ENCODE measurements at regions not wholly inside any gene's neighbourhood (a gene's known extent, or its start where the extent isn't known, plus 50 kb on each side); places are given as distances from the start of the nearest gene placed in this dataset.

DNA sequence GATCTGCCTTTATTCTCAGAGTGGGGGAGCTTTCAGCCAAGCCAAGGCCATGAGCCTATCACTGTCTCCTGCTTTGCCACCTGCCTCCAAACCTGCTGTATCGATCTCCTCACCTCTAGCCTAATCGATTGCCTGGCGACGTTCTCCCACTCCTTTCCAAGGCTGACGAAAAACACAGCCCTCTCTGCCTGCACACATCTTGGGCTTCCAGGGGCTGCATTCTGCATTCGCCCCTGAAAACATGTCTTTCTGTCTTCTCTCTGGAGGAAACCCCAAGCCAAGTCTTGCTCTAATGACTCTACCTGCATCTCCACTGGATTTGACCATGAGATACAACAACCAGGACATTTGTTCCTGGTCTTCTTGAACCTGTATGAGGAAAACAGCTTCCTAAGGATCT is 540.7 kb downstream of the BCL11B start:
- TF ChIP-seq, protein P1, sequence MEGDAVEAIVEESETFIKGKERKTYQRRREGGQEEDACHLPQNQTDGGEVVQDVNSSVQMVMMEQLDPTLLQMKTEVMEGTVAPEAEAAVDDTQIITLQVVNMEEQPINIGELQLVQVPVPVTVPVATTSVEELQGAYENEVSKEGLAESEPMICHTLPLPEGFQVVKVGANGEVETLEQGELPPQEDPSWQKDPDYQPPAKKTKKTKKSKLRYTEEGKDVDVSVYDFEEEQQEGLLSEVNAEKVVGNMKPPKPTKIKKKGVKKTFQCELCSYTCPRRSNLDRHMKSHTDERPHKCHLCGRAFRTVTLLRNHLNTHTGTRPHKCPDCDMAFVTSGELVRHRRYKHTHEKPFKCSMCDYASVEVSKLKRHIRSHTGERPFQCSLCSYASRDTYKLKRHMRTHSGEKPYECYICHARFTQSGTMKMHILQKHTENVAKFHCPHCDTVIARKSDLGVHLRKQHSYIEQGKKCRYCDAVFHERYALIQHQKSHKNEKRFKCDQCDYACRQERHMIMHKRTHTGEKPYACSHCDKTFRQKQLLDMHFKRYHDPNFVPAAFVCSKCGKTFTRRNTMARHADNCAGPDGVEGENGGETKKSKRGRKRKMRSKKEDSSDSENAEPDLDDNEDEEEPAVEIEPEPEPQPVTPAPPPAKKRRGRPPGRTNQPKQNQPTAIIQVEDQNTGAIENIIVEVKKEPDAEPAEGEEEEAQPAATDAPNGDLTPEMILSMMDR (IDR thresholded peaks at IDR 0.05; ENCODE audit: control extremely low read depth, extremely low read depth): no peak
- H3K4me3 ChIP-seq: no peak overlapping the region
- WGBS, 2 donors: 90 to 92% methylated on average over 6 of the region's 6 CpGs
- no peak for DNase-seq
- H3K27ac ChIP-seq (ENCODE audit: low read depth in 1 of 2, low read length in 1 of 2): no peak overlapping the region
- ATAC-seq (ENCODE audit: insufficient read depth, low FRiP score): no peak
- no peaks in the 10 kb centered on the region for H3K36me3 ChIP-seq (ENCODE audit: control insufficient read depth in 4 of 4, insufficient read depth in 4 of 4, low read length in 4 of 4)
- H3K9ac ChIP-seq (ENCODE audit: insufficient read depth in 1 of 2, low read length in 2 of 2): no peak overlapping the region
- peaks cover 0 to 9% (median 0%) of the 10 kb centered on the region in 4 donors for H3K9me3 ChIP-seq (ENCODE audit: control insufficient read depth in 4 of 4, insufficient read depth in 3 of 4, low read length in 3 of 4)
- no peaks in the 10 kb centered on the region for H3K4me1 ChIP-seq (ENCODE audit: control insufficient read depth in 5 of 5, insufficient read depth in 5 of 5, low read length in 5 of 5)
- no peaks in the 10 kb centered on the region for H3K27me3 ChIP-seq (ENCODE audit: control insufficient read depth in 3 of 3, insufficient read depth in 3 of 3, low read length in 2 of 3)

DNA sequence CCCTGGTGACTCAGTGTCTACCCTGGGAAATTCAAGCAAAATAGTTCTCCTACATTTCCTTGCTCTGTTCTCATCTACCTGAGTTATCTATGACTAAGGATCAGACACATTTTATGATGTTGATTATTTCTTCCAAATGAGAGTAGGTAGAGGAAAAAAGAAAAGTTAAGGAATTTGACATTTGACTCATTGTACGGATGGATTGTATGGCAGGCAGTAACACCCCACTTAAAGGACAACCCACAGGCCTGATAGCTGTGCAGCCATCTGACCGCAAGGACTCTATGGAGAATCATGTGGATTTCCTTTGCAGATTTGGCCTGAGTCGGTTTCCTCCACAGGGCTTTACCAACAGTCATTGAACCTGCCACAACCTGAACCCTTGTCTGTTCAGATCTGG is 540.3 kb downstream of the BCL11B start:
- WGBS, 2 donors: 84 to 87% methylated on average over 3 of the region's 3 CpGs
- no peaks in the 10 kb centered on the region for H3K36me3 ChIP-seq (ENCODE audit: control insufficient read depth in 4 of 4, insufficient read depth in 4 of 4, low read length in 4 of 4)
- no peak overlapping the region for H3K9ac ChIP-seq (ENCODE audit: insufficient read depth in 1 of 2, low read length in 2 of 2)
- no peak overlapping the region for H3K4me3 ChIP-seq
- DNase-seq: no peak
- no peak overlapping the region for H3K27ac ChIP-seq (ENCODE audit: low read depth in 1 of 2, low read length in 1 of 2)
- ATAC-seq (ENCODE audit: insufficient read depth, low FRiP score): no peak
- TF ChIP-seq, protein P1 (IDR thresholded peaks at IDR 0.05; ENCODE audit: control extremely low read depth, extremely low read depth): no peak
- no peaks in the 10 kb centered on the region for H3K27me3 ChIP-seq (ENCODE audit: control insufficient read depth in 3 of 3, insufficient read depth in 3 of 3, low read length in 2 of 3)
- H3K9me3 ChIP-seq (ENCODE audit: control insufficient read depth in 4 of 4, insufficient read depth in 3 of 4, low read length in 3 of 4): peaks cover 0 to 9% (median 0%) of the 10 kb centered on the region in 4 donors
- H3K4me1 ChIP-seq (ENCODE audit: control insufficient read depth in 5 of 5, insufficient read depth in 5 of 5, low read length in 5 of 5): no peaks in the 10 kb centered on the region

DNA sequence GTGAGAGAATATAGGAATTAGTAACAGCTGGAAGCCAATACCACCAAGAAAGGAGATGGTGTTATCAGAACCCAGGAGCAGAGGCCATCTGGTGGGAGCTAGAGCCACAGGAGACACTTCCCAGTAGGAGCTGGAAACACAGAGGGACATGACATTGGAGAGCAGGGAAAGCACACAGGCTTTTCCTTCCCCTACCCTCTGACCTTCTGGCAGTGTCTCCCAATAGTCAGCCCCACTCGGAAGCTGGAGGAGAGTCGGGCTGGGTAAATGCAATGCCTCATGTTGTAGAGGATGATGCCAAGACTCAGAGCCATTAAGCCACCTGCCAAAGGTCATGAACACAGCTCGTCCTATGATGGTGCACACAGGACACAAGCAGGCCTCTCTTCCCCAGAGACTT is 538.5 kb downstream of the BCL11B start:
- Histone ChIP-seq H3K4me1 (ENCODE audit: control insufficient read depth in 5 of 5, insufficient read depth in 5 of 5, low read length in 5 of 5) (no peaks in the 10 kb centered on the region), H3K27ac (ENCODE audit: low read depth in 1 of 2, low read length in 1 of 2) (no peak overlapping the region), H3K9me3 (ENCODE audit: control insufficient read depth in 4 of 4, insufficient read depth in 3 of 4, low read length in 3 of 4) (peaks cover 0 to 7% (median under 1%) of the 10 kb centered on the region in 4 donors), H3K27me3 (ENCODE audit: control insufficient read depth in 3 of 3, insufficient read depth in 3 of 3, low read length in 2 of 3) (no peaks in the 10 kb centered on the region), H3K36me3 (ENCODE audit: control insufficient read depth in 4 of 4, insufficient read depth in 4 of 4, low read length in 4 of 4) (no peaks in the 10 kb centered on the region), H3K4me3 (no peak overlapping the region), H3K9ac (ENCODE audit: insufficient read depth in 1 of 2, low read length in 2 of 2) (no peak overlapping the region)
- TF ChIP-seq, protein P1 (IDR thresholded peaks at IDR 0.05; ENCODE audit: control extremely low read depth, extremely low read depth): no peak
- no peak for ATAC-seq (ENCODE audit: insufficient read depth, low FRiP score)
- WGBS, 2 donors: 78 to 89% methylated on average over 3 of the region's 3 CpGs
- no peak for DNase-seq

DNA sequence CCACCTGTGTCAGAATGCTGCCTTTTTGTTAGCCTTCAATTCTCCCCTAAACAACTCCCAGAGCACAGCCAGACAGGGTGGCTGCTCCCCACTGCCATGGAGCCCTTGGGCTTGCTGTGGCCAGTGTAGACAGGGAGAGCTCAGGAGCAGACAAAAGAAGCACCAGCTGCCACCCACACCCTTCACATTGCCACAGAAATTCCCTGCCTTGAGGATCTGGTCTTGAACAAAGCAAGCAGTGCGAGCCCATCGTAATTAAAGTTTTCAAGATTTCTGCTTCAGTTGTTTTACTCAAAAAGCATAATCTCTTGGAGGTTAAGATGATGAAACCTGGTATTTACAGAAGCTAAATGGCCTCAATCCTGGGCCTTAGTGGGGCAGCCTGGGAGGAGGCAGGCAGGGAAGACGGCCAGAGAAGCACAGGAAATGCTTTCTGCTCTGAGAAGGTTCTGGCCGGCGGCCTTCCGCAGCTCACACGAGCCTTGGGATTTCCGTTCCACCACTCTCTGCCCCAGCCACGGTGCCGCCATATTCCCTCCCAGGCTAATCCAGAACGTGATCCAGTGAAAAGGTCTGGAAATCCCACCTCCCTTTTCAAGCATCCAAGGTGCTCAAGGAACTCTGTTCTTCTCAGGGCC is 535.2 kb downstream of the BCL11B start:
- Histone ChIP-seq H3K9me3 (ENCODE audit: control insufficient read depth in 4 of 4, insufficient read depth in 3 of 4, low read length in 3 of 4) (peaks cover 0 to 3% (median under 1%) of the 10 kb centered on the region in 4 donors), H3K4me1 (ENCODE audit: control insufficient read depth in 5 of 5, insufficient read depth in 5 of 5, low read length in 5 of 5) (no peaks in the 10 kb centered on the region), H3K36me3 (ENCODE audit: control insufficient read depth in 4 of 4, insufficient read depth in 4 of 4, low read length in 4 of 4) (no peaks in the 10 kb centered on the region), H3K27ac (ENCODE audit: low read depth in 1 of 2, low read length in 1 of 2) (no peak overlapping the region), H3K4me3 (no peak overlapping the region), H3K27me3 (ENCODE audit: control insufficient read depth in 3 of 3, insufficient read depth in 3 of 3, low read length in 2 of 3) (no peaks in the 10 kb centered on the region), H3K9ac (ENCODE audit: insufficient read depth in 1 of 2, low read length in 2 of 2) (no peak overlapping the region)
- 72 to 77% methylated on average over 11 of the region's 11 CpGs for WGBS, 2 donors
- ATAC-seq (ENCODE audit: insufficient read depth, low FRiP score) (no peak), DNase-seq (no peak)
- TF ChIP-seq, protein P1 (IDR thresholded peaks at IDR 0.05; ENCODE audit: control extremely low read depth, extremely low read depth): no peak

Data from lung (tissue), 11 donors.